ENCODE measurements at regions not wholly inside any gene's neighbourhood (a gene's known extent, or its start where the extent isn't known, plus 50 kb on each side); places are given as distances from the start of the nearest gene placed in this dataset.
A peak's percentile ranks its signal among the peaks of the same experiment; 100 is the strongest.

DNA sequence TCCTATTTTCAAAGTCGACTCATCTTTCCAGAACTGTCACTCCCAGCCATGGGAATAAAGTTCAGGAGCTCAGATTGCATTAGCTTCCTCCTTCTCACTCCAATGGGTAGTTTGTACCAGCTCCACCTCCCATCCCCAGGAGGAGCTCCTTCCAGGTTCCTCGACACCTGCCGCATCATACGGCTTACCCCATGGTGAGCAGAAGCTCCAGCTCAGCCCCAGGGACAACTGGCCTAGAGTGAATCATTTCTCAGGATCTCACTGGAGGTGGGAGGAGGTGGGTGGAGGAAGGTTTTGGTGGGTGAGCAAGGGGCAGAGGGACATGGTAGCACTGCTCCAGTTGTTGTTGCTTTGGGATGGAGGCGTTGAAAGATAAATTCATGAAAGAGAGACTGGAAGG is 196.3 kb upstream of the PKDCC start:
- H3K27ac ChIP-seq, result no peak overlapping the region
- TF ChIP-seq, protein P1, sequence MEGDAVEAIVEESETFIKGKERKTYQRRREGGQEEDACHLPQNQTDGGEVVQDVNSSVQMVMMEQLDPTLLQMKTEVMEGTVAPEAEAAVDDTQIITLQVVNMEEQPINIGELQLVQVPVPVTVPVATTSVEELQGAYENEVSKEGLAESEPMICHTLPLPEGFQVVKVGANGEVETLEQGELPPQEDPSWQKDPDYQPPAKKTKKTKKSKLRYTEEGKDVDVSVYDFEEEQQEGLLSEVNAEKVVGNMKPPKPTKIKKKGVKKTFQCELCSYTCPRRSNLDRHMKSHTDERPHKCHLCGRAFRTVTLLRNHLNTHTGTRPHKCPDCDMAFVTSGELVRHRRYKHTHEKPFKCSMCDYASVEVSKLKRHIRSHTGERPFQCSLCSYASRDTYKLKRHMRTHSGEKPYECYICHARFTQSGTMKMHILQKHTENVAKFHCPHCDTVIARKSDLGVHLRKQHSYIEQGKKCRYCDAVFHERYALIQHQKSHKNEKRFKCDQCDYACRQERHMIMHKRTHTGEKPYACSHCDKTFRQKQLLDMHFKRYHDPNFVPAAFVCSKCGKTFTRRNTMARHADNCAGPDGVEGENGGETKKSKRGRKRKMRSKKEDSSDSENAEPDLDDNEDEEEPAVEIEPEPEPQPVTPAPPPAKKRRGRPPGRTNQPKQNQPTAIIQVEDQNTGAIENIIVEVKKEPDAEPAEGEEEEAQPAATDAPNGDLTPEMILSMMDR (conservative IDR thresholded peaks at IDR 0.05), result no peak

DNA sequence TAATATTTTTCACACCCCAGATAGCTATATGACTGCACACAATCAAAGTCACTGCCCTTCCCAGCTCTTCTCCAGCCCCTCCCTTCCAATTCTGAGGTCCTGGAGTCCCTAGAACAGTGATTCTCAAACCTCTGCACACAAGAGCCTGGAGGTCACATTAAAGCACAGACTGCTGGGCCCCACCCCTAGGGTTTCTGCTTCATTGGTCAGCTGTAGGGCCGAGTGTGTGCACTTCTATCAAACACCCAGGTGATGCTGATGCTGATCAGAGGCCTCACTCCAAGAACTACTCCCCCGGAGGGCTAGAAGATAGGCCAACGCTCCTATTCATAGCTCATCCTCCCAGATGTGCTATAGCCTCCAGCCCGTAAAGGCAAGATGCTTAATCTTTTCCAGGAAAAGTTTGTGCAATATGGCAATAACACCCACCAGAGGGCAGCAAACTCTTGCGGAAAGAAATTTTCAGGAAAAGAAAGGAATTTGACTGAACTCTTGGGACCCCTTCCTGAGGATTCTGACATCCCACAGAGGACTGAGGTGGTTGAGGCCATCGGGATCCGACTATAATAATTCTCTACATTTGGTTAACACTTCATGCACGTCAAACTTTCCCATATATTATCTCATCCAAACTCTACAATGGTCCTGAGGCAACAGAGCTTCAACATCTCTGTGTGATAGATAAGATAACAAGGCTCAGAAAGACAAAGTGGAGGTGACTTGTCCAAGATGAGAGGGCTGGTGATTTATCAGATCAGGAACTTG is 194.2 kb upstream of the PKDCC start:
- TF ChIP-seq, protein P1 (conservative IDR thresholded peaks at IDR 0.05), result peak; percentile 77
- no peak overlapping the region for H3K27ac ChIP-seq

DNA sequence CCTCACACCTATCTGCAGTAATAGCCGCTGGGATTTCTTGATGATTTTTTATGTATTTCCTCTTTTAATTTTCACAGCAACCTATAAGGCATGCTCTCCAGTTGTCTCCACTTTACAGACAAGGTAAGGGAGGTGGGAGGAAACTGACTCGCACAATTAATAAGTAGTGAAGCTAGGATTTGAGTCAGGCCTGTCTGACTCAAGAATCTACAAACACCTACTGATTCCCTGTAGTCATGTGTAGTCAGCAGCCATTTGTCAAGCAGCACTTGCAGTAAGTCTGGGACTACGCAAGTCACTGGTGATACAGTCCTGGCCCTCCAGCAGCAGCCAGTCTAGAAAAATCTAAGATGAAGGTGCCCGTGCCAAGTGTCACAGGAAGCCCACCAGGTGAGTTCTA is 193.6 kb upstream of the PKDCC start:
- TF ChIP-seq, protein P1 (conservative IDR thresholded peaks at IDR 0.05), result no peak
- H3K27ac ChIP-seq, result no peak overlapping the region

DNA sequence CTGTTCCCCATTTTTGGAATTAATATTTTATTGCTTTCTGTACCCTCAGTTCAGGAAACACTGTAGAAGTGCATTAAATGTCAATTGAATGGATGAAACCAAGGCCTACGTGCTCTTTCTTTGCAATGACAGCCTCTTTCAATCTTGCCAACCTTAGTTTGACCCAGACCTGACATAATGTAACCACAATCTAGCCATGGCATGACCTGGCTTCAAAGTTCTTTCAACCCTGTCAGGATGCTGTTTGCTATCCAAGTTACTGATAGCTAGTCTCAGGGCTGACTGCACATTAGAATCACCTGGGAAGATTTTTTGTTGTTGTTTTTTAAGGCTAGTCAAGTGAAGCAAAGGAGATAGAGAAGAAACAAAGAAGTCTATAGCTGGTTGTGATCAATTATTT is 190.9 kb upstream of the PKDCC start:
- TF ChIP-seq, protein P1 (conservative IDR thresholded peaks at IDR 0.05), result no peak
- H3K27ac ChIP-seq, result no peak overlapping the region

DNA sequence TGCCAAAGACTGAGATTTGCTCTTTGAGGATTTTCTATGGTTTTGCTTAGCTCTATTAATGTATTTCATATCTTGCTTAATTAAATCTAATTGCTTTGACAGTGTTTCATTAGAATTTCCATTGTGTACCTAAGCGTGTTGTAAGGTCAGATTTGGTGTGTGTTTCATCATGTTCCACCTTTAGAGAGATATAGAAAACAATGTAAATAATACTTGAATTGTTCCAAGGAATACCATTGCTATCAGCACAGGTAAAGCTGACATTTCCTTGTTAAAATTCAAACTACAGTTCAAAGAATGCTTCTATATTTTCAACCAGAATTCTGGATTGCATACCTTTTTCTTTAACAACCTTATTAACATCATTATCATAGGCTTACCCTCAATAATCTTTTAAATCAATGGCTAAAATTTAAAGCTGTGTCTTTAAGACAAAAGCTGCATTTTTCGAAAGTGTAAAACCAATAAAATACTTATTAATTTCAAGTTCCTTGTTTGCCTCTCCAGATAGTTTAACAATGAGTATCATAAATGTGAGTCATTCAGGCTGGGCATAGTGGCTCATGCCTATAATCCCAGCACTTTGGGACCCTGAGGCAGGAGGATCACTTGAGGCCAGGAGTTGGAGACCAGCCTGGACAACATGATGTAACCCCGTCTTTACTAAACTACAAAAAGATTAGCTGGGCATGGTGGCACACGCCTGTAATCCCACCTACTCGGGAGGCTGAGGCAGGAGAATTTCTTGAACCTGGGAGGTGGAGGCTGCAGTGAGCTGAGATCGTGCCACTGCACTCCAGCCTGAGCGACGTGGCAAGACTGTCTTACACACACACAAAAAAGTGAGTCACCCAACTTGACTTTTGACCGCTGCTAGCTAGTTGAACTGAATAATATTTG is 188.0 kb upstream of the PKDCC start:
- H3K27ac ChIP-seq, result peak overlapping the region; percentile 81
- TF ChIP-seq, protein P1 (conservative IDR thresholded peaks at IDR 0.05), result no peak

DNA sequence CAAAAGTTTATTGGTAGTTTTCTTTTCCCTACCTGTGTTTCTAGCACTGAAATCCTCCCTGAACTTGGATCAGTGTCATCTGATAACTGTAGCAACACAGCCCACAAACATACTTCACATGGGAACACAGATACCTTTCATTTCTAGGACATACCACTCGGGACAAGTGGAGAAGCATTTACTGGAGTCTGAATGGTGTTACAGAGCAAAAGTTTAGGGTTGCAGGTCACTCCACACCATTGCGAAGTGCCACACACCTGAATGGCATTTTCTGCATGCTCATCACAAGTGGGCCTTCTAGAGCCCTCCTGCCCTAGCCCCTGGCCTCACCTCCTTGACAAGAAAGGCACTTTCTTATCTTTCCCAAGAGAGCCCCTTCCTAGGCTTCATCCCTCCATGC is 184.8 kb upstream of the PKDCC start:
- TF ChIP-seq, protein P1 (conservative IDR thresholded peaks at IDR 0.05), result no peak
- H3K27ac ChIP-seq, result no peak overlapping the region

DNA sequence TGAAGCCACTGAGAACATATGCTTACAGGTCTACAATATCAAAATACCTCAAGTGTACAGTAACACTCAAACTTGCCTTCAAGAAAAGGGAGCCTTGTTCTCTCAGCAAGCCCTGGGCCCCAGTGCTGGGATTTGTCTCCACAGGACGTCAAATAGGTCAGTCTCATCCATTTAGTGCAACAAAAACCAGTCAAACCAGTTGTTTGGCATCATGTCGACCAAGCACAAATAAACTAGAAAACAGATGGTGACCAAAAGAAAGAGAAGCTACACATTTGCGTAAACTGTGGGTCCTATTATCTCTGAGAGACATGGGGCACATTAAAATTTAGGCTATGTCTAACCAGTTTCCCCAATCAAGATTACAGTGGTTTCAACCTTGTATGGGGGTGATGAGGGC is 182.6 kb upstream of the PKDCC start:
- no peak overlapping the region for H3K27ac ChIP-seq
- TF ChIP-seq, protein P1 (conservative IDR thresholded peaks at IDR 0.05), result no peak

Data from VCaP (cell line).